ENCODE measurements at regions not wholly inside any gene's neighbourhood (a gene's known extent, or its start where the extent isn't known, plus 50 kb on each side); places are given as distances from the start of the nearest gene placed in this dataset.

GRCh38 chr13:64778002-64778401 is 2452.1 kb downstream of the PCDH9 start:
- H3K9ac ChIP-seq (ENCODE audit: low read depth in 2 of 2, low read length in 2 of 2): no peak overlapping the region
- H3K27ac ChIP-seq: no peak overlapping the region
- TF ChIP-seq, protein P1, sequence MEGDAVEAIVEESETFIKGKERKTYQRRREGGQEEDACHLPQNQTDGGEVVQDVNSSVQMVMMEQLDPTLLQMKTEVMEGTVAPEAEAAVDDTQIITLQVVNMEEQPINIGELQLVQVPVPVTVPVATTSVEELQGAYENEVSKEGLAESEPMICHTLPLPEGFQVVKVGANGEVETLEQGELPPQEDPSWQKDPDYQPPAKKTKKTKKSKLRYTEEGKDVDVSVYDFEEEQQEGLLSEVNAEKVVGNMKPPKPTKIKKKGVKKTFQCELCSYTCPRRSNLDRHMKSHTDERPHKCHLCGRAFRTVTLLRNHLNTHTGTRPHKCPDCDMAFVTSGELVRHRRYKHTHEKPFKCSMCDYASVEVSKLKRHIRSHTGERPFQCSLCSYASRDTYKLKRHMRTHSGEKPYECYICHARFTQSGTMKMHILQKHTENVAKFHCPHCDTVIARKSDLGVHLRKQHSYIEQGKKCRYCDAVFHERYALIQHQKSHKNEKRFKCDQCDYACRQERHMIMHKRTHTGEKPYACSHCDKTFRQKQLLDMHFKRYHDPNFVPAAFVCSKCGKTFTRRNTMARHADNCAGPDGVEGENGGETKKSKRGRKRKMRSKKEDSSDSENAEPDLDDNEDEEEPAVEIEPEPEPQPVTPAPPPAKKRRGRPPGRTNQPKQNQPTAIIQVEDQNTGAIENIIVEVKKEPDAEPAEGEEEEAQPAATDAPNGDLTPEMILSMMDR (IDR thresholded peaks at IDR 0.05): no peak
- no peak overlapping the region for H3K4me3 ChIP-seq
- no peaks in the 10 kb centered on the region for H3K4me1 ChIP-seq
- H3K27me3 ChIP-seq: no peaks in the 10 kb centered on the region
- no peaks in the 10 kb centered on the region for H3K36me3 ChIP-seq
- intact Hi-C loops (cut with DNase I): no loop called here
- H3K9me3 ChIP-seq: no peaks in the 10 kb centered on the region
- DNase-seq: no peak

- DNase-seq: no peak
- Histone ChIP-seq H3K27ac (no peak overlapping the region), H3K36me3 (no peaks in the 10 kb centered on the region), H3K9me3 (no peaks in the 10 kb centered on the region), H3K4me3 (no peak overlapping the region), H3K27me3 (no peaks in the 10 kb centered on the region), H3K9ac (ENCODE audit: low read depth in 2 of 2, low read length in 2 of 2) (no peak overlapping the region), H3K4me1 (no peaks in the 10 kb centered on the region)
- intact Hi-C loops (cut with DNase I): no loop called here
- TF ChIP-seq, protein P1 (IDR thresholded peaks at IDR 0.05): no peak
Measured at GRCh38 chr13:64774915-64775314, 2455.2 kb downstream of the PCDH9 start.

GRCh38 chr13:64770743-64771142 is 2459.4 kb downstream of the PCDH9 start:
- no peak overlapping the region for H3K4me3 ChIP-seq
- intact Hi-C loops (cut with DNase I): no loop called here
- no peaks in the 10 kb centered on the region for H3K4me1 ChIP-seq
- H3K9me3 ChIP-seq: no peaks in the 10 kb centered on the region
- TF ChIP-seq, protein P1 (IDR thresholded peaks at IDR 0.05): no peak
- DNase-seq: no peak
- no peak overlapping the region for H3K9ac ChIP-seq (ENCODE audit: low read depth in 2 of 2, low read length in 2 of 2)
- no peaks in the 10 kb centered on the region for H3K36me3 ChIP-seq
- no peak overlapping the region for H3K27ac ChIP-seq
- H3K27me3 ChIP-seq: no peaks in the 10 kb centered on the region

DNA sequence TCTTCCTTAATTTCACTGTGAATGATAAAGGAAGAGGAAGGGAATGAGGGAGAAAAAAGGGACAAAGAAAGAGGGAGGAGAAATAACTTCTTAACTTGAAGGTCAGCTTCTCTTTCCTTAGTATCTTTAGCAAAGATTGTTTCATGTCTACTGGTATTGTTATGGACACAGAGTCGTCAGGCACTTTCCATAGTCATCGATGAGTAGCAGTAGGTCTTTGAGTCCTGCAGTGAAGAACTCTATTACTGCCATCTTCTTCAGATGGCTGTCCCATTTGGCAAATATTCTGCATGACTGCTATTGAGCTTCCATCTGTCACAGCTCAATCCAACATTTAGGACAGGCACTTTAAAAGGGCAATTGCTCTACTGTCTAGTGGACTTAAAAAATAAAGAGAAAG is 2463.1 kb downstream of the PCDH9 start:
- no peaks in the 10 kb centered on the region for H3K27me3 ChIP-seq
- H3K4me1 ChIP-seq: no peaks in the 10 kb centered on the region
- H3K9me3 ChIP-seq: no peaks in the 10 kb centered on the region
- no peak overlapping the region for H3K9ac ChIP-seq (ENCODE audit: low read depth in 2 of 2, low read length in 2 of 2)
- H3K36me3 ChIP-seq: no peaks in the 10 kb centered on the region
- H3K27ac ChIP-seq: no peak overlapping the region
- DNase-seq: no peak
- intact Hi-C loops (cut with DNase I): no loop called here
- TF ChIP-seq, protein P1 (IDR thresholded peaks at IDR 0.05): no peak
- no peak overlapping the region for H3K4me3 ChIP-seq

DNA sequence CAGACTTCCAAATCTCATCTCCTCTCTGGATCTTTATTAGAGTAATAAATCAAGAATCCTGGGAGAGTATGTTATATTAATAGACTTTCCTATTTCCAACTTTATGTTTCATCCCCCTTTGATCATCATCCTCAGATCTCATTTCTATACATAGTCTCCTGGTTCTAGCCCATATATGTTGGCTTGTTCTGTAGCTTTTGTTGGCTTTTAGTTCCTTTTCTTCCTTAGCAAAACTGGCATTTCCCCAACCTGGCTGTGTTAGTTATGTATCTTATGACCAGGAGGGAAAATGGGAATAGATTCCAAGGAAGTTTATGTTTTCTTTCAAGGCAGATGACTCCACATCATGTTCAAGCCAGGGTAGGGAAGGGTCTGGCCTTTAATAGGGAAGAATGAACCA is 2464.5 kb downstream of the PCDH9 start:
- H3K9ac ChIP-seq (ENCODE audit: low read depth in 2 of 2, low read length in 2 of 2): no peak overlapping the region
- DNase-seq: no peak
- no peak overlapping the region for H3K27ac ChIP-seq
- H3K36me3 ChIP-seq: no peaks in the 10 kb centered on the region
- no peak overlapping the region for H3K4me3 ChIP-seq
- TF ChIP-seq, protein P1 (IDR thresholded peaks at IDR 0.05): no peak
- H3K4me1 ChIP-seq: no peaks in the 10 kb centered on the region
- no peaks in the 10 kb centered on the region for H3K27me3 ChIP-seq
- H3K9me3 ChIP-seq: no peaks in the 10 kb centered on the region
- intact Hi-C loops (cut with DNase I): no loop called here

Measured in colonic mucosa (tissue), 4 donors.